ENCODE measurements at regions not wholly inside any gene's neighbourhood (a gene's known extent, or its start where the extent isn't known, plus 50 kb on each side); places are given as distances from the start of the nearest gene placed in this dataset.

DNA sequence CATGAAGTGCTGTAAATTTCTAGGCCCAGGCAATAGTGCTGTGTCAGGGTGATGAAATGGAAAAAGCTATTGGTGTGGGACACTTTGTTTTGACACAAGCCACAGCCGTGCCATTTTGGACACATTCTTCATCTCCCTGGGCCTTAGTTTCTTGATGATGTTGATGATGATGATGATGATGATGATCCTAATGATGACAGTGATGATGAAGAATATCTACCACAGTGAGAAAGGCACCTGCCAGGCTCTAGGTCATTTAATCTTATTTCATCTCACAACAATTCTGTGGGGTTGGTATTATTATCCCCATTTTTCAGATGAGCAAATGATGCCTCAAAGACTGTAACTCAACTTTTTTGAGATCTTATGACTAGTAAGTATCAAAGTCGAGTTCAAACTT is 102.2 kb upstream of the STC2 start:
- no peaks in the 10 kb centered on the region for H3K27me3 ChIP-seq (ENCODE audit: control insufficient read depth, insufficient read depth, low read length)
- no peaks in the 10 kb centered on the region for H3K9me3 ChIP-seq (ENCODE audit: control insufficient read depth, insufficient read depth, low read length)
- ChIA-PET CTCF (interaction anchor here (1.7 kb wide), 1 partner anchor 36 kb away, joined by 3 read pairs; no protein-coding TSS in a partner anchor), POLR2A (no interaction called here)
- no peak for DNase-seq (ENCODE audit: low read depth, low spot score)
- TF ChIP-seq, protein P1, sequence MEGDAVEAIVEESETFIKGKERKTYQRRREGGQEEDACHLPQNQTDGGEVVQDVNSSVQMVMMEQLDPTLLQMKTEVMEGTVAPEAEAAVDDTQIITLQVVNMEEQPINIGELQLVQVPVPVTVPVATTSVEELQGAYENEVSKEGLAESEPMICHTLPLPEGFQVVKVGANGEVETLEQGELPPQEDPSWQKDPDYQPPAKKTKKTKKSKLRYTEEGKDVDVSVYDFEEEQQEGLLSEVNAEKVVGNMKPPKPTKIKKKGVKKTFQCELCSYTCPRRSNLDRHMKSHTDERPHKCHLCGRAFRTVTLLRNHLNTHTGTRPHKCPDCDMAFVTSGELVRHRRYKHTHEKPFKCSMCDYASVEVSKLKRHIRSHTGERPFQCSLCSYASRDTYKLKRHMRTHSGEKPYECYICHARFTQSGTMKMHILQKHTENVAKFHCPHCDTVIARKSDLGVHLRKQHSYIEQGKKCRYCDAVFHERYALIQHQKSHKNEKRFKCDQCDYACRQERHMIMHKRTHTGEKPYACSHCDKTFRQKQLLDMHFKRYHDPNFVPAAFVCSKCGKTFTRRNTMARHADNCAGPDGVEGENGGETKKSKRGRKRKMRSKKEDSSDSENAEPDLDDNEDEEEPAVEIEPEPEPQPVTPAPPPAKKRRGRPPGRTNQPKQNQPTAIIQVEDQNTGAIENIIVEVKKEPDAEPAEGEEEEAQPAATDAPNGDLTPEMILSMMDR (IDR thresholded peaks at IDR 0.05; ENCODE audit: low read depth, low read length): no peak
- H3K27ac ChIP-seq (ENCODE audit: low read depth, low read length): no peak overlapping the region
- H3K4me3 ChIP-seq (ENCODE audit: low read depth, low read length): no peak overlapping the region

DNA sequence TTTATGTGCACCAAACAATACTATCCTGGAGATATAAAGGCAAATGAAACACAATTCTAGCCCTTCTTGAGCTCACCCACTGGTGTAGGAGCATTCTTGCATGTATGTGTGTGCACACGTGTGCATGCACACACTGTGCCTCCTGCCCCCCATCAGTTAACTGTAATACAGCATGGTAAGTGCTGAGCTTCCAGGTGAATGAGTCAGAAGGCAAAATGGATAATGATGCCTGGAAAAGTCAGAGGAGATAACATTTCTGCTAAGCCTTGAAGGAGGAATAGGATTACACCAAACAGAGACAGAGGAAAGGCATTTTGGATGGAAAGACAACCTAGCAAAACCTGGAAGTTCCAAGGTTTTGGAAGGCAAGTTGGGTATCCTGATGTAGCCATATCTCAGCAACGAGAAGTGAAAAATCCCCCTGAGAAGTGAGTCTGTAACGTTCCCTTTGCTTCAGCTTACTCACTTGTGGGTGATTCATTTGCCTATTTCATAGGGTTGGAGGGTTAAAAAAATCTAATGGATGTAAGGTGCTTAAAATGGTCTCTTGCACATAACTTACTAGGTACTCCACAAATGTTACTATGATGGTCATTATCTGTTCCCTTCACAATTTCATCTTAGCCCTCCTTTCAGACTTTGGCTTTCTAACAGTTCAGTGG is 101.4 kb upstream of the STC2 start:
- TF ChIP-seq, protein P1 (IDR thresholded peaks at IDR 0.05; ENCODE audit: low read depth, low read length): no peak
- ChIA-PET CTCF (interaction anchor here (1.7 kb wide), 1 partner anchor 35 kb away, joined by 3 read pairs; no protein-coding TSS in a partner anchor), POLR2A (no interaction called here)

DNA sequence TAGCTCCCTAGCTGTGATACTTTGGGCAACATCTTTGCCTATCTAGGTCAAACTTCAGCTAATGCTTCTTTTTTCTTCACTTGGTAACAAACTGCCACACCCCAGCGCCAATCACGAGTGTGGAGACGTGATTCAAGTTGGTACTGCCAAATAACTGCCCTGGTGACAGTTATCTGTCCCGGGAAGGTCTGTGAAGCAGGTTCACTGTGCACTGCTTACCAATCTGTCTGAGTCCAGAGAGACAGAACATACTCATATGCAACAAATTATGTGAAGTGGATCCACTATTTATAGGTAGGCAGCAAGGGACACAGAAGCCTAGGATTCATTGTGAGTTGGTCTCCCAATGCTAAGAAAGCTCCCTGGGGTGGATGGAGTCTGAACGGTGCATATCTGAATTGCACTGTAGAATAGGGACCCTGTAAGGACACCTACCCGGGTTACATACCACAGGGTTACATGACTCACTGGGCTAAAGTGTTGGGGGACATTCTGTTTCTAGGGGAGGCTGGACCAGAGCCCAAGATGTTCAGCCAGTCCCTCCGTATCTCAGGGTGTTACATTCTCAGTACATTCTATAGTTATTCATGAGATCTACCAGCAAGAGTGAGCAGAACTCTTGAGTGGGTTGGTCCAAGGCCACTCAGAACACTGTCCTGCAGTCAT is 95.4 kb upstream of the STC2 start:
- H3K27me3 ChIP-seq (ENCODE audit: control insufficient read depth, insufficient read depth, low read length): no peaks in the 10 kb centered on the region
- TF ChIP-seq, protein P1 (IDR thresholded peaks at IDR 0.05; ENCODE audit: low read depth, low read length): no peak
- H3K9me3 ChIP-seq (ENCODE audit: control insufficient read depth, insufficient read depth, low read length): peaks cover 20% of the 10 kb centered on the region; the same call in 1 of the 2 replicates
- ChIA-PET POLR2A (no interaction called here), CTCF (no interaction called here)
- H3K27ac ChIP-seq (ENCODE audit: low read depth, low read length): no peak overlapping the region
- DNase-seq (ENCODE audit: low read depth, low spot score): no peak
- no peak overlapping the region for H3K4me3 ChIP-seq (ENCODE audit: low read depth, low read length)

More for the DNA sequence above, 101.4 kb upstream of the STC2 start:
- no peaks in the 10 kb centered on the region for H3K27me3 ChIP-seq (ENCODE audit: control insufficient read depth, insufficient read depth, low read length)
- no peak overlapping the region for H3K4me3 ChIP-seq (ENCODE audit: low read depth, low read length)
- no peaks in the 10 kb centered on the region for H3K9me3 ChIP-seq (ENCODE audit: control insufficient read depth, insufficient read depth, low read length)
- no peak for DNase-seq (ENCODE audit: low read depth, low spot score)
- no peak overlapping the region for H3K27ac ChIP-seq (ENCODE audit: low read depth, low read length)

DNA sequence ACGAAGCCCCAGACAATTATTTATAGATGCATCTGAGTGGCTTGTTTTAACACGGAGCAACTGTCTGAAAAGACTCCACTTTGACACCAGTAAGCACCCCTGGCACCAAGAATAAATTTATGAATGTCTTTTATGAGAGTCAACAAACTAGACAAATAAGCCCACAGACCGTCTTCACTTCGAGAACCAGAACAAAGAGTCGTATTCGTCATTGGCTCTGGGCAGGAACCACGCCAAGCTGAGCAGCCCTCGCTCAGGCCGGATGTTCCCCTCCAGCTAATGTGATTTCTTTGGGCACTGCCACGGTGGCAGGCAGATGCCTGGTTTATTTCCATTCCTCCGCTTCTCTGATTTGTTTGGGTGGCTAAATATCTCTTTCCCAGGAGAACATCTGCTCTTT is 91.9 kb upstream of the STC2 start:
- ChIA-PET POLR2A (no interaction called here), CTCF (no interaction called here)
- peak overlapping the region; percentile 57 for H3K27ac ChIP-seq (ENCODE audit: low read depth, low read length)
- no peak for DNase-seq (ENCODE audit: low read depth, low spot score)
- no peaks in the 10 kb centered on the region for H3K27me3 ChIP-seq (ENCODE audit: control insufficient read depth, insufficient read depth, low read length)
- no peak overlapping the region for H3K4me3 ChIP-seq (ENCODE audit: low read depth, low read length)
- TF ChIP-seq, protein P1 (IDR thresholded peaks at IDR 0.05; ENCODE audit: low read depth, low read length): no peak
- peaks cover 31% of the 10 kb centered on the region; the same call in 1 of the 2 replicates for H3K9me3 ChIP-seq (ENCODE audit: control insufficient read depth, insufficient read depth, low read length)

DNA sequence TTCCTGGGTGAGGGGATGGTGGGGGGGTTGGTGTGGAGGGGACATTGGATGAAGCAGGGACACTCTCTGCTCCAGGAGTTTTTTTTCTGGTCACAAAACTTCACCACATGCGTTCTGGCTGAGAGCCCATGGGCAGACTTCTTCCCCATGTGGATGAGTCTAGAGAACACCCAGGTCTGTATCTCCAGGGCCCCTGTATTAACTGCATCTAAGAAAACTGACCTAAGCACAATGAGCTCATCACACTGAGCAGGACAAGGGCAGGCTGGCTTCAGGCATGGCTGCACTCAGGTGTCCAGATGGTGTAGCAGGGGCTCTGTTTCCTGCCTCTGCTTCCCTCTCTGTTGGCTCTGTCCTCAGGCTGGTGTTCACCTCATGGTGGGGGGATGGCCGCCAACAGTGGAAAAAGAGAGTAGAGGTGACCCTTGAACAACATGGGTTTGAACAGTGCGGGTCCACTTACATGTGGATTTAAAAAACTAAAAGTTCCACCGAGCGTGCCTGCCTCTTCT is 85.3 kb upstream of the STC2 start:
- ChIA-PET CTCF (interaction anchor here (1.3 to 1.6 kb wide), 2 partner anchors 18 to 159 kb away, joined by 4 to 7 read pairs; no protein-coding TSS in a partner anchor), POLR2A (no interaction called here)
- no peak overlapping the region for H3K27ac ChIP-seq (ENCODE audit: low read depth, low read length)
- no peak for DNase-seq (ENCODE audit: low read depth, low spot score)
- H3K27me3 ChIP-seq (ENCODE audit: control insufficient read depth, insufficient read depth, low read length): no peaks in the 10 kb centered on the region
- peaks cover 10% of the 10 kb centered on the region for H3K9me3 ChIP-seq (ENCODE audit: control insufficient read depth, insufficient read depth, low read length)
- TF ChIP-seq, protein P1 (IDR thresholded peaks at IDR 0.05; ENCODE audit: low read depth, low read length): no peak
- no peak overlapping the region for H3K4me3 ChIP-seq (ENCODE audit: low read depth, low read length)
